OCI-LY7 (cell line): ENCODE measurements at regions not wholly inside any gene's neighbourhood (a gene's known extent, or its start where the extent isn't known, plus 50 kb on each side); places are given as distances from the start of the nearest gene placed in this dataset.

Experiments
- BruUV-seq: library from RNA; stranded (reverse); fragments of 400-500 nt; replicated peaks from 2 replicates; lab custom pipeline; 2021; lab: Mats Ljungman, UMichigan
- CTCF ChIA-PET: fragments of 300-600 bp; sonication (Branson Sonifier 250); formaldehyde crosslinking; loops from one replicate; lab custom pipeline; 2022; ENCODE audit warnings: antibody characterized with exemption; ENCODE audit not compliant: unreplicated experiment; lab: Charles Lee
- POLR2A ChIA-PET: fragments of 300-600 bp; sonication (Branson Sonifier 250); formaldehyde crosslinking; loops from one replicate; lab custom pipeline; 2022; ENCODE audit warnings: antibody characterized with exemption; lab: Charles Lee
- DNase-seq: peaks from one replicate; pipeline ENCODE4 v3.0.0-alpha.2; 2015; ENCODE audit warnings: low spot score
- H2AFZ ChIP-seq: fragments of 200-600 bp; sonication (generic), shearing (Covaris generic); 2 replicates; pipeline ENCODE4 v1.6.1; 2014; ENCODE audit warnings: mild to moderate bottlenecking, antibody characterized with exemption, low read length, moderate library complexity
- H3K27ac ChIP-seq: fragments of 200-600 bp; sonication (generic); 2 replicates; pipeline ENCODE4 v1.5.1; 2014; ENCODE audit warnings: mixed run types, low read depth, mild to moderate bottlenecking, moderate library complexity, low read length, inconsistent platforms; ENCODE audit not compliant: poor library complexity, severe bottlenecking
- H3K36me3 ChIP-seq: fragments of 200-600 bp; sonication (generic); 2 replicates; pipeline ENCODE4 v1.6.1; 2014; ENCODE audit warnings: mild to moderate bottlenecking, antibody characterized with exemption, low read length, moderate library complexity, mixed read lengths; ENCODE audit not compliant: insufficient read depth
- H3K4me1 ChIP-seq: fragments of 200-600 bp; sonication (generic); 2 replicates; pipeline ENCODE4 v1.5.1; 2014; ENCODE audit warnings: mild to moderate bottlenecking, low read length; ENCODE audit not compliant: insufficient read depth, poor library complexity, severe bottlenecking
- H3K4me2 ChIP-seq: fragments of 200-600 bp; sonication (generic); 2 replicates; pipeline ENCODE4 v1.6.1; 2014; ENCODE audit warnings: mild to moderate bottlenecking, low read length
- H3K4me3 ChIP-seq: fragments of 200-600 bp; sonication (generic); 2 replicates; pipeline ENCODE4 v1.5.1; 2014; ENCODE audit warnings: mild to moderate bottlenecking, low read depth, low read length; ENCODE audit not compliant: poor library complexity, severe bottlenecking
- H3K79me2 ChIP-seq: fragments of 200-600 bp; sonication (generic); 2 replicates; pipeline ENCODE4 v1.6.1; 2016; ENCODE audit warnings: low read depth, mild to moderate bottlenecking, low read length, moderate library complexity, mixed read lengths; ENCODE audit not compliant: insufficient read depth
- H3K9me2 ChIP-seq: fragments of 200-600 bp; sonication (generic); 2 replicates; pipeline ENCODE4 v1.6.1; 2016; ENCODE audit warnings: mild to moderate bottlenecking, low read length, mixed read lengths; ENCODE audit not compliant: insufficient read depth
- H3K9me3 ChIP-seq: fragments of 200-600 bp; sonication (generic); 2 replicates; pipeline ENCODE4 v1.6.1; 2014; ENCODE audit warnings: mild to moderate bottlenecking, mixed run types, low read length, mixed read lengths
- H4K20me1 ChIP-seq: fragments of 200-600 bp; sonication (generic); 2 replicates; pipeline ENCODE4 v1.6.1; 2014; ENCODE audit warnings: mild to moderate bottlenecking, antibody characterized with exemption, low read length, moderate library complexity, mixed read lengths; ENCODE audit not compliant: insufficient read depth
- CTCF ChIP-seq: fragments of 200-600 bp; sonication (generic); conservative IDR thresholded peaks from 2 replicates; pipeline ENCODE4 v1.5.1; 2014; ENCODE audit warnings: mild to moderate bottlenecking, antibody characterized with exemption, low read length, moderate library complexity, mixed read lengths
- EZH2phosphoT487 ChIP-seq: fragments of 200-600 bp; sonication (generic); IDR thresholded peaks from 2 replicates; pipeline ENCODE4 v1.6.1; 2018; ENCODE audit warnings: low read depth, borderline replicate concordance, mild to moderate bottlenecking, mixed run types, antibody characterized with exemption, low read length, moderate library complexity, mixed read lengths
- intact Hi-C: fragments of 100-400 bp; cut with micrococcal nuclease; formaldehyde crosslinking; loops from one replicate; pipeline ENCODE4 v1.10.0; 2022; ENCODE audit not compliant: unreplicated experiment

- Histone ChIP-seq H3K79me2 (no peaks in the 10 kb centered on the region), H4K20me1 (no peaks in the 10 kb centered on the region), H3K9me3 (no peaks in the 10 kb centered on the region), H3K4me2 (no peak overlapping the region), H3K4me3 (no peak overlapping the region), H3K27ac (no peak overlapping the region), H3K4me1 (no peaks in the 10 kb centered on the region), H3K9me2 (no peaks in the 10 kb centered on the region), H3K36me3 (no peaks in the 10 kb centered on the region), H2AFZ (no peak overlapping the region)
- DNase-seq, result no peak
- no TSS peak for BruUV-seq
- POLR2A ChIA-PET, result interaction anchor here (0.6 kb wide), 1 partner anchor 148 kb away, joined by 5 read pairs; no protein-coding TSS in a partner anchor
- intact Hi-C loops, result no loop called here
- no peak for TF ChIP-seq EZH2phosphoT487
- no peak for TF ChIP-seq CTCF
- CTCF ChIA-PET, result no interaction called here
Observed at GRCh38 chr16:9495824-9496223, 404.4 kb downstream of the HAPSTR1 start.

GRCh38 chr16:9497750-9498149 lies 406.3 kb downstream of the HAPSTR1 start:
- no peak overlapping the region for H3K4me3 ChIP-seq
- intact Hi-C loops, result no loop called here
- no peak overlapping the region for H2AFZ ChIP-seq
- no peaks in the 10 kb centered on the region for H4K20me1 ChIP-seq
- TF ChIP-seq CTCF (no peak), EZH2phosphoT487 (no peak)
- H3K79me2 ChIP-seq, result no peaks in the 10 kb centered on the region
- no peak overlapping the region for H3K4me2 ChIP-seq
- H3K4me1 ChIP-seq, result no peaks in the 10 kb centered on the region
- H3K36me3 ChIP-seq, result no peaks in the 10 kb centered on the region
- BruUV-seq, result no TSS peak
- ChIA-PET CTCF (no interaction called here), POLR2A (interaction anchor here (0.5 to 0.7 kb wide), 2 partner anchors 17 to 145 kb away, joined by 3 read pairs; no protein-coding TSS in a partner anchor)
- H3K9me3 ChIP-seq, result no peaks in the 10 kb centered on the region
- no peak overlapping the region for H3K27ac ChIP-seq
- DNase-seq, result no peak
- H3K9me2 ChIP-seq, result no peaks in the 10 kb centered on the region

GRCh38 chr16:9499941-9500593 lies 408.6 kb downstream of the HAPSTR1 start:
- H3K27ac ChIP-seq, result no peak overlapping the region
- H2AFZ ChIP-seq, result no peak overlapping the region
- H3K4me1 ChIP-seq, result no peaks in the 10 kb centered on the region
- no peak overlapping the region for H3K4me3 ChIP-seq
- no peaks in the 10 kb centered on the region for H3K9me2 ChIP-seq
- H3K4me2 ChIP-seq, result no peak overlapping the region
- no peaks in the 10 kb centered on the region for H3K36me3 ChIP-seq
- no peaks in the 10 kb centered on the region for H3K79me2 ChIP-seq
- TF ChIP-seq CTCF (no peak), EZH2phosphoT487 (no peak)
- H3K9me3 ChIP-seq, result no peaks in the 10 kb centered on the region
- POLR2A ChIA-PET, result no interaction called here
- no TSS peak for BruUV-seq
- no peak for DNase-seq
- no peaks in the 10 kb centered on the region for H4K20me1 ChIP-seq
- intact Hi-C loops, result no loop called here
- CTCF ChIA-PET, result no interaction called here
